ENCODE measurements at regions not wholly inside any gene's neighbourhood (a gene's known extent, or its start where the extent isn't known, plus 50 kb on each side); places are given as distances from the start of the nearest gene placed in this dataset.

- H3K9me3 ChIP-seq (replicated peaks; ENCODE audit: insufficient read depth, low read length), result no peaks in the 10 kb centered on the region
- H3K4me1 ChIP-seq (ENCODE audit: low read length), result no peaks in the 10 kb centered on the region
- H3K79me2 ChIP-seq (ENCODE audit: low read length), result no peaks in the 10 kb centered on the region
- H4K20me1 ChIP-seq (ENCODE audit: insufficient read depth, low read length), result no peaks in the 10 kb centered on the region
- TF ChIP-seq CTCF (IDR thresholded peaks at IDR 0.05; ENCODE audit: low read length) (no peak), EZH2phosphoT487 (IDR thresholded peaks at IDR 0.05; ENCODE audit: low read length) (no peak), EZH2 (optimal IDR thresholded peaks at IDR 0.05; ENCODE audit: low read depth, low read length) (no peak)
- H3K27ac ChIP-seq (ENCODE audit: low read length), result no peak overlapping the region
- no peak overlapping the region for H3K4me2 ChIP-seq (ENCODE audit: low read depth, low read length)
- no peak overlapping the region for H3K4me3 ChIP-seq (ENCODE audit: low read length)
- H3K9me2 ChIP-seq (replicated peaks; ENCODE audit: insufficient read depth, low read length), result no peaks in the 10 kb centered on the region
- no peaks in the 10 kb centered on the region for H3K36me3 ChIP-seq (replicated peaks; ENCODE audit: insufficient read depth, low read length)
- no peak overlapping the region for H3K9ac ChIP-seq (ENCODE audit: low read length)
- H3F3A ChIP-seq (ENCODE audit: insufficient read depth, low read length), result no peaks in the 10 kb centered on the region
- no peak overlapping the region for H2AFZ ChIP-seq (ENCODE audit: low read length)
- DNase-seq, result no peak
- no peaks in the 10 kb centered on the region for H3K27me3 ChIP-seq (replicated peaks; ENCODE audit: insufficient read depth, low read length)
These were observed 141.2 kb downstream of the TRIM36 start for GRCh38 chr5:115028557-115028956.

- Histone ChIP-seq H3K27ac (ENCODE audit: low read length) (no peak overlapping the region), H3K36me3 (replicated peaks; ENCODE audit: insufficient read depth, low read length) (no peaks in the 10 kb centered on the region), H3K9ac (ENCODE audit: low read length) (no peak overlapping the region), H3K79me2 (ENCODE audit: low read length) (no peaks in the 10 kb centered on the region), H2AFZ (ENCODE audit: low read length) (no peak overlapping the region), H4K20me1 (ENCODE audit: insufficient read depth, low read length) (no peaks in the 10 kb centered on the region), H3K9me3 (replicated peaks; ENCODE audit: insufficient read depth, low read length) (no peaks in the 10 kb centered on the region), H3K27me3 (replicated peaks; ENCODE audit: insufficient read depth, low read length) (no peaks in the 10 kb centered on the region), H3F3A (ENCODE audit: insufficient read depth, low read length) (no peaks in the 10 kb centered on the region), H3K9me2 (replicated peaks; ENCODE audit: insufficient read depth, low read length) (no peaks in the 10 kb centered on the region), H3K4me1 (ENCODE audit: low read length) (no peaks in the 10 kb centered on the region), H3K4me3 (ENCODE audit: low read length) (no peak overlapping the region), H3K4me2 (ENCODE audit: low read depth, low read length) (no peak overlapping the region)
- no peak for TF ChIP-seq CTCF (IDR thresholded peaks at IDR 0.05; ENCODE audit: low read length)
- no peak for TF ChIP-seq EZH2phosphoT487 (IDR thresholded peaks at IDR 0.05; ENCODE audit: low read length)
- no peak for TF ChIP-seq EZH2 (optimal IDR thresholded peaks at IDR 0.05; ENCODE audit: low read depth, low read length)
- no peak for DNase-seq
These were observed 144.8 kb downstream of the TRIM36 start for GRCh38 chr5:115024922-115025321.

GRCh38 chr5:115022303-115022702, 147.4 kb downstream of the TRIM36 start:
- no peaks in the 10 kb centered on the region for H3K27me3 ChIP-seq (replicated peaks; ENCODE audit: insufficient read depth, low read length)
- H3K4me3 ChIP-seq (ENCODE audit: low read length), result no peak overlapping the region
- H3K4me2 ChIP-seq (ENCODE audit: low read depth, low read length), result no peak overlapping the region
- no peak overlapping the region for H2AFZ ChIP-seq (ENCODE audit: low read length)
- no peaks in the 10 kb centered on the region for H3K9me3 ChIP-seq (replicated peaks; ENCODE audit: insufficient read depth, low read length)
- no peaks in the 10 kb centered on the region for H3K79me2 ChIP-seq (ENCODE audit: low read length)
- H3K9ac ChIP-seq (ENCODE audit: low read length), result no peak overlapping the region
- no peak for DNase-seq
- H3K27ac ChIP-seq (ENCODE audit: low read length), result no peak overlapping the region
- TF ChIP-seq EZH2 (optimal IDR thresholded peaks at IDR 0.05; ENCODE audit: low read depth, low read length) (no peak), EZH2phosphoT487 (IDR thresholded peaks at IDR 0.05; ENCODE audit: low read length) (no peak), CTCF (IDR thresholded peaks at IDR 0.05; ENCODE audit: low read length) (no peak)
- no peaks in the 10 kb centered on the region for H3K4me1 ChIP-seq (ENCODE audit: low read length)
- no peaks in the 10 kb centered on the region for H4K20me1 ChIP-seq (ENCODE audit: insufficient read depth, low read length)
- H3K36me3 ChIP-seq (replicated peaks; ENCODE audit: insufficient read depth, low read length), result no peaks in the 10 kb centered on the region
- no peaks in the 10 kb centered on the region for H3F3A ChIP-seq (ENCODE audit: insufficient read depth, low read length)
- H3K9me2 ChIP-seq (replicated peaks; ENCODE audit: insufficient read depth, low read length), result no peaks in the 10 kb centered on the region
